GM12878 (cell line): ENCODE measurements at regions not wholly inside any gene's neighbourhood (a gene's known extent, or its start where the extent isn't known, plus 50 kb on each side); places are given as distances from the start of the nearest gene placed in this dataset.

Experiments
- ATAC-seq: fragments of 200-7000 bp; cut with Tn5 transposase; 3 replicates; pipeline ENCODE4 v1.9.1; 2020; ENCODE audit warnings: mild to moderate bottlenecking, moderate library complexity
- BruUV-seq: library from RNA; stranded (reverse); fragments of 400-500 nt; replicated peaks from 2 replicates; lab custom pipeline; 2021; lab: Mats Ljungman, UMichigan
- CTCF ChIA-PET: fragments of 300-600 bp; sonication (Branson Sonifier 250); formaldehyde crosslinking; extraction: SDS; loops from one replicate; lab custom pipeline; 2021; ENCODE audit warnings: inconsistent platforms; lab: Yijun Ruan, JAX
- POLR2A ChIA-PET: fragments of 350-600 bp; formaldehyde crosslinking; extraction: SDS; loops from one replicate; lab custom pipeline; 2021; ENCODE audit warnings: inconsistent platforms; lab: Charles Lee
- RAD21 ChIA-PET: fragments of 300-600 bp; sonication (Branson Sonifier 250); formaldehyde crosslinking; loops from one replicate; lab custom pipeline; 2023; ENCODE audit warnings: antibody characterized with exemption; ENCODE audit not compliant: unreplicated experiment; lab: Charles Lee
- SMC1A ChIA-PET: fragments of 300-600 bp; sonication (Branson Sonifier 250); formaldehyde crosslinking; loops from one replicate; lab custom pipeline; 2023; ENCODE audit not compliant: unreplicated experiment, uncharacterized antibody; lab: Charles Lee
- DNase-seq: peaks from one replicate; pipeline ENCODE4 v3.0.0-alpha.2; 2011; ENCODE audit warnings: low read depth, low spot score
- FAIRE-seq: peaks from 3 replicates; lab custom pipeline; 2011; peaks lifted over from hg19 to GRCh38; lab: Jason Lieb, UNC
- H2AFZ ChIP-seq: 2 replicates; pipeline ENCODE4 v1.6.0; 2011; ENCODE audit warnings: low read depth, low read length, control low read depth; ENCODE audit not compliant: control insufficient read depth
- H3K27ac ChIP-seq: 2 replicates; pipeline ENCODE4 v1.5.1; 2011; ENCODE audit warnings: control low read depth; ENCODE audit not compliant: control insufficient read depth, insufficient read depth
- H3K27me3 ChIP-seq, 2 experiments: replicated peaks in 1 of 2; 2 replicates each; pipeline versions ENCODE4 v1.6.0 to v1.6.1; 2011; ENCODE audit warnings: low read length in 1 of 2; ENCODE audit not compliant: control insufficient read depth in 2 of 2, insufficient read depth in 2 of 2
- H3K36me3 ChIP-seq, 2 experiments: 2 replicates each; pipeline ENCODE4 v1.5.1; 2011; ENCODE audit warnings: low read length in 1 of 2; ENCODE audit not compliant: control insufficient read depth in 2 of 2, insufficient read depth in 2 of 2
- H3K4me1 ChIP-seq: 2 replicates; pipeline ENCODE4 v1.6.1; 2011; ENCODE audit warnings: mild to moderate bottlenecking, low read length, moderate library complexity, mixed read lengths; ENCODE audit not compliant: control insufficient read depth, insufficient read depth
- H3K4me2 ChIP-seq: 2 replicates; pipeline ENCODE4 v1.6.0; 2011; ENCODE audit warnings: control low read depth; ENCODE audit not compliant: control insufficient read depth, insufficient read depth
- H3K4me3 ChIP-seq: fragments of 200-600 bp; sonication (generic); 2 replicates; pipeline ENCODE4 v1.5.1; 2016
- H3K79me2 ChIP-seq: 2 replicates; pipeline ENCODE4 v1.6.0; 2011; ENCODE audit warnings: low read length; ENCODE audit not compliant: control insufficient read depth, insufficient read depth
- H3K9ac ChIP-seq: 2 replicates; pipeline ENCODE4 v1.8.0; 2011; ENCODE audit warnings: low read length, control low read depth, mixed read lengths; ENCODE audit not compliant: control insufficient read depth, insufficient read depth
- H3K9me3 ChIP-seq: replicated peaks from 3 replicates; pipeline ENCODE4 v1.5.1; 2011; ENCODE audit warnings: mild to moderate bottlenecking, low read length; ENCODE audit not compliant: control insufficient read depth, insufficient read depth
- H4K20me1 ChIP-seq: 2 replicates; pipeline ENCODE4 v1.6.0; 2011; ENCODE audit not compliant: control insufficient read depth, insufficient read depth
- CREM ChIP-seq: IDR thresholded peaks from 2 replicates; pipeline ENCODE4 v1.6.1; 2014; ENCODE audit warnings: antibody characterized with exemption, low read depth
- ETV6 ChIP-seq, 2 experiments: fragments of 450-650 bp in 1 of 2; IDR thresholded peaks in 1 of 2; conservative IDR thresholded peaks in 1 of 2; 2 replicates each; pipeline ENCODE4 v1.6.1; 2014; ENCODE audit warnings: antibody characterized with exemption in 1 of 2, borderline replicate concordance in 1 of 2, low read depth in 1 of 2, mild to moderate bottlenecking in 1 of 2, moderate library complexity in 1 of 2
- HDAC2 ChIP-seq: fragments of 200-600 bp; sonication (generic); IDR thresholded peaks from 2 replicates; pipeline ENCODE4 v1.6.1; 2017
- KAT2A ChIP-seq: conservative IDR thresholded peaks from 2 replicates; pipeline ENCODE4 v1.6.1; 2011; ENCODE audit warnings: low read depth, low read length; ENCODE audit not compliant: control insufficient read depth
- KDM1A ChIP-seq: fragments of 200-600 bp; sonication (generic); IDR thresholded peaks from 2 replicates; pipeline ENCODE4 v1.6.1; 2016; ENCODE audit warnings: borderline replicate concordance
- KLF5 ChIP-seq: fragments of 450-650 bp; IDR thresholded peaks from 2 replicates; pipeline ENCODE4 v1.6.1; 2014; ENCODE audit warnings: mild to moderate bottlenecking; ENCODE audit not compliant: partially characterized antibody
- LARP7 ChIP-seq: fragments of 450-650 bp; IDR thresholded peaks from 2 replicates; pipeline ENCODE4 v1.6.1; 2017; ENCODE audit warnings: mild to moderate bottlenecking
- MEF2A ChIP-seq: IDR thresholded peaks from 2 replicates; pipeline ENCODE4 v1.6.1; 2011; ENCODE audit warnings: low read depth, mild to moderate bottlenecking, low read length, moderate library complexity; ENCODE audit not compliant: insufficient read depth
- MEF2B ChIP-seq: fragments of 450-650 bp; IDR thresholded peaks from 2 replicates; pipeline ENCODE4 v1.6.1; 2018; ENCODE audit warnings: mild to moderate bottlenecking, moderate library complexity; ENCODE audit not compliant: partially characterized antibody, poor library complexity, severe bottlenecking
- NR2F1 ChIP-seq: fragments of 450-650 bp; conservative IDR thresholded peaks from 2 replicates; pipeline ENCODE4 v1.6.1; 2017; ENCODE audit warnings: mild to moderate bottlenecking
- PAX5 ChIP-seq: IDR thresholded peaks from 2 replicates; pipeline ENCODE4 v1.6.1; 2011; ENCODE audit warnings: low read depth, low read length, borderline replicate concordance
- RAD21 ChIP-seq: IDR thresholded peaks from 2 replicates; pipeline ENCODE4 v1.6.1; 2011; ENCODE audit warnings: mild to moderate bottlenecking, low read depth, low read length, moderate library complexity; ENCODE audit not compliant: insufficient read depth
- RBBP5 ChIP-seq: fragments of 200-600 bp; sonication (generic); conservative IDR thresholded peaks from 2 replicates; pipeline ENCODE4 v1.6.1; 2016
- SREBF2 ChIP-seq: IDR thresholded peaks from 2 replicates; pipeline ENCODE4 v1.6.1; 2012; ENCODE audit warnings: mild to moderate bottlenecking, low read length
- ZBED1 ChIP-seq: IDR thresholded peaks from 2 replicates; pipeline ENCODE4 v1.6.1; 2016; ENCODE audit warnings: borderline replicate concordance
- ZNF24 ChIP-seq: fragments of 450-650 bp; IDR thresholded peaks from 2 replicates; pipeline ENCODE4 v1.6.1; 2017; ENCODE audit warnings: antibody characterized with exemption, mild to moderate bottlenecking
- WGBS: methylation state at CpG from one replicate; pipeline ENCODE4 v1.1.6; 2016; ENCODE audit warnings: low lambda C conversion rate; ENCODE audit not compliant: insufficient replicate concordance, insufficient coverage; ENCODE audit errors: missing lambda C conversion rate; 5-methylcytosine and 5-hydroxymethylcytosine counted together
- in situ Hi-C: fragments of 300-500 bp; cut with MboI; formaldehyde crosslinking; loops from 9 replicates; pipeline ENCODE4 v1.14.3; 2018; ENCODE audit warnings: mixed read lengths
- intact Hi-C: fragments of 100-400 bp; cut with micrococcal nuclease; formaldehyde crosslinking; loops from one replicate; pipeline ENCODE4 v1.14.2; 2022; ENCODE audit not compliant: unreplicated experiment
- TF ChIP-seq, protein P1 (sequence below): fragments of 450-650 bp; IDR thresholded peaks from 2 replicates; pipeline ENCODE4 v1.6.1; 2017; ENCODE audit warnings: mild to moderate bottlenecking
- TF ChIP-seq, protein P2 (sequence below): fragments of 450-650 bp; IDR thresholded peaks from 2 replicates; pipeline ENCODE4 v1.6.1; 2018; ENCODE audit warnings: borderline replicate concordance, mild to moderate bottlenecking; ENCODE audit not compliant: partially characterized antibody
- TF ChIP-seq, protein P3 (sequence below): fragments of 450-650 bp; IDR thresholded peaks from 2 replicates; pipeline ENCODE4 v1.6.1; 2014; ENCODE audit warnings: mild to moderate bottlenecking

DNA sequence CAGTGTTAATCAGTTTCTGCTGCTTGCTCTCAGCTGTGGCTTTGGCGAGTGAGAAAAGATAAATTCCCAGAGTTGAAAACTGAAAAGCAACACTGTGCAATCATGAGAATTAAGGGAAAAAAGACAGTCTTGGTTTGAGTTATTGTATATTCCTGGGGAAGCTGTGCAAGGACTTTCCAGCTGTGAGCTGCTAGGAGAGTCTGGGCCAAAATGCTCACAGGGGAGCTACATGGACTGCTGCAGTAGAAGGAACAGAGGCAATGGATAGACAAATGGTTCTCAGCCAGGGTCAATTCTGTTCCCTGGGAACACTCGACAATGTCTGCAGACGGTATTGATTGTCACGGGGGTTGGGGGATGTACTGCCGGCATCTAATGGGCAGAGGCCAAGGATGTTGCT is 102.0 kb upstream of the ADAMTS18 start:
- H3K79me2 ChIP-seq = no peaks in the 10 kb centered on the region
- ChIA-PET SMC1A (no interaction called here), POLR2A (no interaction called here), RAD21 (no interaction called here), CTCF (no interaction called here)
- WGBS = 51% methylated on average over 5 of the region's 5 CpGs
- no peak overlapping the region for H3K4me3 ChIP-seq
- no peaks in the 10 kb centered on the region for H3K9me3 ChIP-seq
- in situ Hi-C loops (no loop called here), intact Hi-C loops (no loop called here)
- DNase-seq (no peak), FAIRE-seq (no peak)
- H4K20me1 ChIP-seq = no peaks in the 10 kb centered on the region
- no TSS peak for BruUV-seq
- H3K4me1 ChIP-seq = no peaks in the 10 kb centered on the region
- H3K4me2 ChIP-seq = no peak overlapping the region
- H3K9ac ChIP-seq = no peak overlapping the region
- no peak overlapping the region for H3K27ac ChIP-seq
- H2AFZ ChIP-seq = no peak overlapping the region
- TF ChIP-seq, protein P1, sequence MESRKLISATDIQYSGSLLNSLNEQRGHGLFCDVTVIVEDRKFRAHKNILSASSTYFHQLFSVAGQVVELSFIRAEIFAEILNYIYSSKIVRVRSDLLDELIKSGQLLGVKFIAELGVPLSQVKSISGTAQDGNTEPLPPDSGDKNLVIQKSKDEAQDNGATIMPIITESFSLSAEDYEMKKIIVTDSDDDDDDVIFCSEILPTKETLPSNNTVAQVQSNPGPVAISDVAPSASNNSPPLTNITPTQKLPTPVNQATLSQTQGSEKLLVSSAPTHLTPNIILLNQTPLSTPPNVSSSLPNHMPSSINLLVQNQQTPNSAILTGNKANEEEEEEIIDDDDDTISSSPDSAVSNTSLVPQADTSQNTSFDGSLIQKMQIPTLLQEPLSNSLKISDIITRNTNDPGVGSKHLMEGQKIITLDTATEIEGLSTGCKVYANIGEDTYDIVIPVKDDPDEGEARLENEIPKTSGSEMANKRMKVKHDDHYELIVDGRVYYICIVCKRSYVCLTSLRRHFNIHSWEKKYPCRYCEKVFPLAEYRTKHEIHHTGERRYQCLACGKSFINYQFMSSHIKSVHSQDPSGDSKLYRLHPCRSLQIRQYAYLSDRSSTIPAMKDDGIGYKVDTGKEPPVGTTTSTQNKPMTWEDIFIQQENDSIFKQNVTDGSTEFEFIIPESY = no peak
- TF ChIP-seq KLF5 = no peak
- TF ChIP-seq RAD21 = no peak
- no peak for TF ChIP-seq KDM1A
- no peak for TF ChIP-seq ZNF24
- TF ChIP-seq RBBP5 = no peak
- no peak for TF ChIP-seq NR2F1
- no peak for TF ChIP-seq MEF2B
- no peak for TF ChIP-seq LARP7
- no peak for TF ChIP-seq MEF2A
- TF ChIP-seq ZBED1 = no peak
- no peak for TF ChIP-seq PAX5
- TF ChIP-seq, protein P2, sequence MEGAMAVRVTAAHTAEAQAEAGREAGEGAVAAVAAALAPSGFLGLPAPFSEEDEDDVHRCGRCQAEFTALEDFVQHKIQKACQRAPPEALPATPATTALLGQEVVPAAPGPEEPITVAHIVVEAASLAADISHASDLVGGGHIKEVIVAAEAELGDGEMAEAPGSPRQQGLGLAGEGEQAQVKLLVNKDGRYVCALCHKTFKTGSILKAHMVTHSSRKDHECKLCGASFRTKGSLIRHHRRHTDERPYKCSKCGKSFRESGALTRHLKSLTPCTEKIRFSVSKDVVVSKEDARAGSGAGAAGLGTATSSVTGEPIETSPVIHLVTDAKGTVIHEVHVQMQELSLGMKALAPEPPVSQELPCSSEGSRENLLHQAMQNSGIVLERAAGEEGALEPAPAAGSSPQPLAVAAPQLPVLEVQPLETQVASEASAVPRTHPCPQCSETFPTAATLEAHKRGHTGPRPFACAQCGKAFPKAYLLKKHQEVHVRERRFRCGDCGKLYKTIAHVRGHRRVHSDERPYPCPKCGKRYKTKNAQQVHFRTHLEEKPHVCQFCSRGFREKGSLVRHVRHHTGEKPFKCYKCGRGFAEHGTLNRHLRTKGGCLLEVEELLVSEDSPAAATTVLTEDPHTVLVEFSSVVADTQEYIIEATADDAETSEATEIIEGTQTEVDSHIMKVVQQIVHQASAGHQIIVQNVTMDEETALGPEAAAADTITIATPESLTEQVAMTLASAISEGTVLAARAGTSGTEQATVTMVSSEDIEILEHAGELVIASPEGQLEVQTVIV = no peak
- TF ChIP-seq, protein P3, sequence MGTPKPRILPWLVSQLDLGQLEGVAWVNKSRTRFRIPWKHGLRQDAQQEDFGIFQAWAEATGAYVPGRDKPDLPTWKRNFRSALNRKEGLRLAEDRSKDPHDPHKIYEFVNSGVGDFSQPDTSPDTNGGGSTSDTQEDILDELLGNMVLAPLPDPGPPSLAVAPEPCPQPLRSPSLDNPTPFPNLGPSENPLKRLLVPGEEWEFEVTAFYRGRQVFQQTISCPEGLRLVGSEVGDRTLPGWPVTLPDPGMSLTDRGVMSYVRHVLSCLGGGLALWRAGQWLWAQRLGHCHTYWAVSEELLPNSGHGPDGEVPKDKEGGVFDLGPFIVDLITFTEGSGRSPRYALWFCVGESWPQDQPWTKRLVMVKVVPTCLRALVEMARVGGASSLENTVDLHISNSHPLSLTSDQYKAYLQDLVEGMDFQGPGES = no peak
- TF ChIP-seq CREM = no peak
- TF ChIP-seq SREBF2 = no peak
- no peak for TF ChIP-seq KAT2A
- TF ChIP-seq ETV6 (conservative IDR thresholded peaks at IDR 0.05 in 1 of 2, IDR thresholded peaks at IDR 0.05 in 1 of 2; ENCODE audit: borderline replicate concordance in 1 of 2, low read depth in 1 of 2) = no peak
- no peak for TF ChIP-seq HDAC2
- TF ChIP-seq, all 136 proteins: peak for 0
- Histone ChIP-seq H3K27me3 (0 out of 4 replicates have a peak, but pooled peaks cover 0 to 1% of the 10 kb centered on the region in 2 experiments), H3K36me3 (no peaks in the 10 kb centered on the region)
- no peak for ATAC-seq
